ENCODE measurements at regions not wholly inside any gene's neighbourhood (a gene's known extent, or its start where the extent isn't known, plus 50 kb on each side); places are given as distances from the start of the nearest gene placed in this dataset.

DNA sequence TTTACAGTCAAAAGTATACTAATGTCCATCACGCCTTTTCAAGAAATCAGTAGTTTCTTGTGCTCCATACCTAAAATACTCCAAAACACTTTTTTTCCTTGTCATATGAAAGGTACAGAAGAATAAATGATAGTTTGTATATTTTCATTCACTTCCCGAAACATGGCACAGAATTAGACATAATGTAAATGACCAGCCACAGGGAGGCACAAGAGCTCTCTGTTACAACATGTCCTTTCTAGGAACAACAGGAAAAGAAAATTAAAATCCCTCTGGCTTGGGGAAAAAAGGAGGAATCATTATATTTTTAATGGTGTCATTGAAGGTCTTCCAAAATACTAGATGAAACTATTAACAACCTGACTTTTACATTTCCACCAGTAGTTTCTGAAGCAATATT is 331.2 kb downstream of the ACTR3B start:
- Mint-ChIP-seq H3K4me1 (ENCODE audit: low read depth) (no peaks in the 10 kb centered on the region), H3K27ac (no peak overlapping the region), H3K9me3 (peaks cover 16% of the 10 kb centered on the region), H3K36me3 (ENCODE audit: low read depth) (peaks cover 3% of the 10 kb centered on the region), H3K4me3 (no peak overlapping the region), H3K27me3 (peaks cover 2% of the 10 kb centered on the region)
- no peak for ATAC-seq
- ChIA-PET POLR2A (no interaction called here), CTCF (no interaction called here)
- TF ChIP-seq, protein P1, sequence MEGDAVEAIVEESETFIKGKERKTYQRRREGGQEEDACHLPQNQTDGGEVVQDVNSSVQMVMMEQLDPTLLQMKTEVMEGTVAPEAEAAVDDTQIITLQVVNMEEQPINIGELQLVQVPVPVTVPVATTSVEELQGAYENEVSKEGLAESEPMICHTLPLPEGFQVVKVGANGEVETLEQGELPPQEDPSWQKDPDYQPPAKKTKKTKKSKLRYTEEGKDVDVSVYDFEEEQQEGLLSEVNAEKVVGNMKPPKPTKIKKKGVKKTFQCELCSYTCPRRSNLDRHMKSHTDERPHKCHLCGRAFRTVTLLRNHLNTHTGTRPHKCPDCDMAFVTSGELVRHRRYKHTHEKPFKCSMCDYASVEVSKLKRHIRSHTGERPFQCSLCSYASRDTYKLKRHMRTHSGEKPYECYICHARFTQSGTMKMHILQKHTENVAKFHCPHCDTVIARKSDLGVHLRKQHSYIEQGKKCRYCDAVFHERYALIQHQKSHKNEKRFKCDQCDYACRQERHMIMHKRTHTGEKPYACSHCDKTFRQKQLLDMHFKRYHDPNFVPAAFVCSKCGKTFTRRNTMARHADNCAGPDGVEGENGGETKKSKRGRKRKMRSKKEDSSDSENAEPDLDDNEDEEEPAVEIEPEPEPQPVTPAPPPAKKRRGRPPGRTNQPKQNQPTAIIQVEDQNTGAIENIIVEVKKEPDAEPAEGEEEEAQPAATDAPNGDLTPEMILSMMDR (IDR thresholded peaks at IDR 0.05) = no peak
- no peak for DNase-seq
- intact Hi-C loops (cut with micrococcal nuclease) = no loop called here

DNA sequence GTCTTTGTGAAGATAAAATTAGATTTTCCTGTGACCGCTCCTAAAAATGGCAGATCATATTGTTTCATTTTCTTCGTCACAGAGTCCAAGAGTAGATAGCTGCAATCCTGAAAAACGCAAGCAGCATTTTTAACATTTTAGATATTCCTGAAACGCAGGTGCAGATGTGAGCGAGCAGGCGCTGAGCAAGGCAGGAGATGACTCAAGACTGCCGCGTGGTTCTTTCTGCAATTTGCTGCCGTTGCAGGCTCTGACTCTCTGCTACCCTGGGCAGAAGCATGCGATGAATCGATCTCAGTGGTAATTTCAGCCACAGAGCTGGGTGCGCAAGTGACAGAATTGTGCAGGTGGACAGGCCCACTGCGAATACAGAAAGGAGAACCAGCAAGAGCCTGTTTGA is 331.9 kb downstream of the ACTR3B start:
- DNase-seq (no peak), ATAC-seq (no peak)
- H3K27ac Mint-ChIP-seq = no peak overlapping the region
- POLR2A ChIA-PET = no interaction called here
- CTCF ChIA-PET = no interaction called here
- intact Hi-C loops (cut with micrococcal nuclease) = no loop called here
- no peak overlapping the region for H3K4me3 Mint-ChIP-seq
- peaks cover 16% of the 10 kb centered on the region for H3K9me3 Mint-ChIP-seq
- peaks cover 2% of the 10 kb centered on the region for H3K27me3 Mint-ChIP-seq
- H3K4me1 Mint-ChIP-seq (ENCODE audit: low read depth) = no peaks in the 10 kb centered on the region
- TF ChIP-seq, protein P1 (IDR thresholded peaks at IDR 0.05) = no peak
- H3K36me3 Mint-ChIP-seq (ENCODE audit: low read depth) = peaks cover 3% of the 10 kb centered on the region

DNA sequence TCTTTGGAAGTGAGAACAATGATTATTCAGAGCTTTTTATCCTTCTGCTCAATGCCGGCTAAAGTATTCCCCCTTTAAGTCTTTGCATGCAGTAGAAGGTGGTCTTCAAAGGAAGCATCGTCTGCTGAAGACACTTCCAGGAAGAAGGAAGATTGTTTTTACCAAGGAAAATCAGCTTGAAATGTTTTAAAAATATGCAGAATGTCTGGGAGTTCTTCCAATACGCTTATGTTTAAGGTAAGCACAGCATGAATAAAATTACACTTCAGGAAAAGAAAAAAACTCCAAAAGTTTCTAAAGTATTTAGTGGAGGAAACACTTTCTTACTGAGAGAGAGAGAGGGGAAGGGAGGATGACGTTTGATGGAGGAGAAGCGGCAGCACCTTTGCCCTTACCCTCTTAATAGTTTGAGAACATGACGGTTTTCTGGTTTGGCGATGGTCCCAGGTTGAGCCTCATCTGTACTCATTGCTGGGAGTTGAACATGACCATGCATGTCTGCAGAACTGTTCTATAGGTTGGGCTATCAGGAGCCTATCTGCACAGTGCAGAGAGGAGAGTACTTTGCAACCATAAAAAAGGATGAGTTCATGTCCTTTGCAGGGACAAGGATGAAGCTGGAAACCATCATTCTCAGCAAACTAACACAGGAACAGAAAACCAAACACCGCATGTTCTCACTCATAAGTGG is 338.1 kb downstream of the ACTR3B start:
- no peaks in the 10 kb centered on the region for H3K4me1 Mint-ChIP-seq (ENCODE audit: low read depth)
- POLR2A ChIA-PET = no interaction called here
- no peak for ATAC-seq

DNA sequence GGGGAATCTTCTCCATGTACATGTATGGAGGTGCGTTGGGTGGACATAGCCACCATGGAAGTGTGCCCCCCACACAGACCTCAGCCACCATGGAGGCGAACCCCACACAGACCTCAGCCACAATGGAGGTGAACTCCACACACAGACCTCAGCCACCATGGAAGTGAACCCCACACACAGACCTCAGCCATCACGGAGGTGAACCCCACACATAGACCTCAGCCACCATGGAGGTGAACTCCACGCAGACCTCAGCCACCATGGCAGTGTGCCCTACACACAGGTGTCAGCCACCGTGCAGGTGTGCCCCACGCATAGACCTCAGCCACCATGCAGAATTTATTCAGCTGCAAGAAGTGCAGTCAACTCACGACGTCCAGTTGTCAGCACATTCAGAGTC is 339.7 kb downstream of the ACTR3B start:
- no peak overlapping the region for H3K27ac Mint-ChIP-seq
- peaks cover 3% of the 10 kb centered on the region for H3K36me3 Mint-ChIP-seq (ENCODE audit: low read depth)
- TF ChIP-seq, protein P1 (IDR thresholded peaks at IDR 0.05) = no peak
- peaks cover 11% of the 10 kb centered on the region for H3K9me3 Mint-ChIP-seq
- H3K4me3 Mint-ChIP-seq = no peak overlapping the region
- DNase-seq (no peak), ATAC-seq (no peak)
- POLR2A ChIA-PET = no interaction called here
- intact Hi-C loops (cut with micrococcal nuclease) = no loop called here
- peaks cover 2% of the 10 kb centered on the region for H3K27me3 Mint-ChIP-seq
- CTCF ChIA-PET = no interaction called here
- no peaks in the 10 kb centered on the region for H3K4me1 Mint-ChIP-seq (ENCODE audit: low read depth)

More for the DNA sequence above, 338.1 kb downstream of the ACTR3B start:
- CTCF ChIA-PET = no interaction called here
- TF ChIP-seq, protein P1 (IDR thresholded peaks at IDR 0.05) = no peak
- DNase-seq = no peak
- Mint-ChIP-seq H3K9me3 (peaks cover 16% of the 10 kb centered on the region), H3K27ac (no peak overlapping the region), H3K36me3 (ENCODE audit: low read depth) (peaks cover 3% of the 10 kb centered on the region), H3K27me3 (peaks cover 2% of the 10 kb centered on the region), H3K4me3 (no peak overlapping the region)
- intact Hi-C loops (cut with micrococcal nuclease) = no loop called here

DNA sequence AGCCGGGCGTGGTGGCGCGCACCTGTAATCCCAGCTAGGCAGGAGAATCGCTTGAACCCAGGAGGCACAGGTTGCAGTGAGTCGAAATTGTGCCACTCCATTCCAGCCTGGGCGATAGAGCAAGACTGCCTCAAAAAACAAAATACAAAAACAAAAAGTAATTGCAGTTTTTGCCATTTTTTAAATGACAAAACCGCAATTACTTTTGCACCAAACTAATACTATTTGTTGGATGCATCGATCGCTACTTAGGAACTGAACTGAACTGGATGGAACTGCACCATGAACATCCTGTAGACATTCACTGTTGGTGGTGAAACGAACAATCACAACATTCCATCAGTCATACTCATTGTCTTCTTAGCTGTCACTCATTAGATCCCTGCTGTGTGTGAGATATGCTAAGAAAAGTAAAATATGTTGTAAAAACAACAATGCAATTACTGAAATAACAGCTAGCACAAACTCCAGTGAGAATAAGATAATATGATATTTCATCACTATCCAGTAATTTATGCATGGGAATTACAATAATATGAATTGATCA is 341.2 kb downstream of the ACTR3B start:
- DNase-seq (no peak), ATAC-seq (no peak)
- Mint-ChIP-seq H3K27me3 (no peaks in the 10 kb centered on the region), H3K4me1 (ENCODE audit: low read depth) (no peaks in the 10 kb centered on the region), H3K36me3 (ENCODE audit: low read depth) (no peaks in the 10 kb centered on the region), H3K9me3 (no peaks in the 10 kb centered on the region), H3K4me3 (no peak overlapping the region), H3K27ac (no peak overlapping the region)
- TF ChIP-seq, protein P1 (IDR thresholded peaks at IDR 0.05) = no peak
- CTCF ChIA-PET = no interaction called here
- intact Hi-C loops (cut with micrococcal nuclease) = no loop called here
- POLR2A ChIA-PET = no interaction called here

All from activated CD8-positive, alpha-beta T cell treated with anti-CD3 and anti-CD28 coated beads for 36 hours (primary cell).